Keratinocyte (primary cell): ENCODE measurements at regions not wholly inside any gene's neighbourhood (a gene's known extent, or its start where the extent isn't known, plus 50 kb on each side); places are given as distances from the start of the nearest gene placed in this dataset.

Experiments
- DNase-seq: peaks from one replicate; pipeline ENCODE4 v3.0.0-alpha.2; 2011; ENCODE audit warnings: low read depth, missing footprints, low spot score
- FAIRE-seq: peaks from 2 replicates; lab custom pipeline; 2011; peaks lifted over from hg19 to GRCh38; lab: Jason Lieb, UNC
- H2AFZ ChIP-seq: 2 replicates; pipeline ENCODE4 v1.6.0; 2012; ENCODE audit warnings: low read length, control low read depth, inconsistent platforms; ENCODE audit not compliant: control insufficient read depth
- H3K27ac ChIP-seq: 2 replicates; pipeline ENCODE4 v1.5.1; 2011; ENCODE audit warnings: low read length; ENCODE audit not compliant: control insufficient read depth, insufficient read depth
- H3K27me3 ChIP-seq: 3 replicates; pipeline ENCODE4 v1.6.0; 2011; ENCODE audit warnings: low read length; ENCODE audit not compliant: control insufficient read depth, insufficient read depth; ENCODE audit errors: extremely low read depth
- H3K36me3 ChIP-seq, 2 experiments: 2 replicates in 1 of 2; 3 replicates in 1 of 2; pipeline ENCODE4 v1.5.1; 2011; ENCODE audit warnings: low read length in 2 of 2, mild to moderate bottlenecking in 1 of 2; ENCODE audit not compliant: control insufficient read depth in 2 of 2, insufficient read depth in 2 of 2; ENCODE audit errors: extremely low read depth in 1 of 2
- H3K4me1 ChIP-seq: 3 replicates; pipeline ENCODE4 v1.5.1; 2011; ENCODE audit warnings: low read length; ENCODE audit not compliant: control insufficient read depth, insufficient read depth; ENCODE audit errors: extremely low read depth
- H3K4me2 ChIP-seq: 3 replicates; pipeline ENCODE4 v1.6.0; 2011; ENCODE audit warnings: low read depth, low read length; ENCODE audit not compliant: control insufficient read depth, insufficient read depth; ENCODE audit errors: extremely low read depth
- H3K4me3 ChIP-seq, 3 experiments: fragments of 200-600 bp in 1 of 3; sonication (generic) in 1 of 3; 2 replicates in 2 of 3; 3 replicates in 1 of 3; pipeline ENCODE4 v1.5.1; 2011 to 2016; ENCODE audit warnings: low read length in 3 of 3, mild to moderate bottlenecking in 3 of 3, control low read depth in 2 of 3, inconsistent platforms in 1 of 3, low read depth in 1 of 3, mixed read lengths in 1 of 3, mixed run types in 1 of 3, moderate library complexity in 1 of 3; ENCODE audit not compliant: control insufficient read depth in 2 of 3, insufficient read depth in 2 of 3; ENCODE audit errors: extremely low read depth in 1 of 3
- H3K79me2 ChIP-seq: 2 replicates; pipeline ENCODE4 v1.6.0; 2012; ENCODE audit warnings: low read length; ENCODE audit not compliant: control insufficient read depth, insufficient read depth
- H3K9ac ChIP-seq: 3 replicates; pipeline ENCODE4 v1.6.0; 2011; ENCODE audit warnings: low read length; ENCODE audit not compliant: control insufficient read depth, insufficient read depth; ENCODE audit errors: extremely low read depth
- H3K9me1 ChIP-seq: 3 replicates; pipeline ENCODE4 v1.6.0; 2011; ENCODE audit warnings: low read length; ENCODE audit not compliant: control insufficient read depth, insufficient read depth; ENCODE audit errors: extremely low read depth
- H3K9me3 ChIP-seq: 2 replicates; pipeline ENCODE4 v1.5.1; 2012; ENCODE audit warnings: low read depth, low read length; ENCODE audit not compliant: control insufficient read depth
- H4K20me1 ChIP-seq: 3 replicates; pipeline ENCODE4 v1.6.0; 2011; ENCODE audit warnings: low read length; ENCODE audit not compliant: control insufficient read depth, insufficient read depth; ENCODE audit errors: extremely low read depth
- EZH2 ChIP-seq: IDR thresholded peaks from one replicate; pipeline ENCODE4 v1.6.1; 2012; ENCODE audit warnings: inconsistent platforms, mild to moderate bottlenecking, low read length, moderate library complexity
- dilution Hi-C: fragments of 300-500 bp; cut with MboI; formaldehyde crosslinking; loops from one replicate; pipeline ENCODE4 v1.7.0; 2020; ENCODE audit warnings: low sequenced_read_pairs; ENCODE audit not compliant: extremely low pct_ligation_motif_present
- TF ChIP-seq, protein P1 (sequence below), 3 experiments: IDR thresholded peaks in 1 of 3; conservative IDR thresholded peaks in 1 of 3; optimal IDR thresholded peaks in 1 of 3; 2 replicates in 2 of 3; 3 replicates in 1 of 3; pipeline versions ENCODE3 to v1.5.1; 2011; ENCODE audit warnings: low read length in 3 of 3, mild to moderate bottlenecking in 3 of 3, moderate library complexity in 2 of 3, control low read depth in 1 of 3, inconsistent platforms in 1 of 3; ENCODE audit not compliant: insufficient read depth in 2 of 3; ENCODE audit errors: extremely low read depth in 1 of 3

DNA sequence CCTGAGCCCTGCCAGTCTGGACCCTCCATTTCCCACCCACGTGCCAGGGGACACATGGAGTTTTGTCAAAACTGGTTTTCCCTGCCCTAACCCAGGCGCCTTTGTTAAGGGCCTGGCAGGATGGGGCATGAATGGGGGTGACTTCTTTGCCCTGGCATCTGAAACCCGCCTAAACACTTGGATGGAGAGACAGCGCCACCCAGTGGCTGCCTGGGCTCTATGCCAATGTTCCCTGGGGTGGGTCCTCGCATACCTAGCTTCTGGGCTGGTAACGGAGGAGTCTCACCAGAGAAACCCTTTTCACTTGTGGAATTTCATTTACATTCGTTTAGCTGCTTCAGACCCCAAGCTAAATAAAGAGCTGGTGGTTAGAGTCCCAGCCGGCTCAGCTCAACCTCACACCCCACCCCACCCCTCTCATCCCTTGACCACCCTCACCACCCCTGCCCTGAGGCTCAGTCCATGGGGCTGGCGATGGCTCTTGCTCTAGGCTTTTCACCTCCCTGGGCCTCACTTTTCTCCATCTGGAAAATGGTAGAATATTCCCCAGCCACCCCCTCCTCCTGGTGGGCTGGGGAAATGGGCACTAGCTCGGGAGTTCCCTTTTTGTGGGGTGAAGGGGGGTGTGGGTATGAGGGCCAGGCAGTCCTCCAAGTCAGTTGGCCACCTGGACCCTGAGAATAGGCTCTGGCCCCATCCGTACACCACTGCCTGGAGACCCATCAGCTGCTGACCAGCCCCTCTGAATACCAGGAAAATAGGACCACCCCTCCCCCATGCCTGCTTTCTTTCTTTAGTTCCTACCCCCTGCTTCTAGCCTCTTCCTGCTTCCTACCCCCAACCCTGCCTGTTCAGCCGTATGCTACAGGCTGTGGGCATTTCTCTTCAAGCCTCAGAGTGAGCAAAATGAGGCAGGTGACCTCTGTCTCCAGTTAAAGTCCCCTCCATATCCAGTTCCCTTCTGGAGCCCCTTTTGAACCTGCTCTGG is 57.1 kb upstream of the PJA1 start:
- Histone ChIP-seq H3K9ac (no peak overlapping the region), H3K36me3 (no peaks in the 10 kb centered on the region), H2AFZ (no peak overlapping the region), H3K9me3 (no peaks in the 10 kb centered on the region), H4K20me1 (no peaks in the 10 kb centered on the region), H3K9me1 (no peaks in the 10 kb centered on the region), H3K4me3 (no peak overlapping the region), H3K4me1 (no peaks in the 10 kb centered on the region), H3K27ac (no peak overlapping the region), H3K79me2 (no peaks in the 10 kb centered on the region), H3K27me3 (peaks cover 3% of the 10 kb centered on the region), H3K4me2 (no peak overlapping the region)
- DNase-seq (no peak), FAIRE-seq (no peak)
- dilution Hi-C loops = no loop called here
- TF ChIP-seq, protein P1, sequence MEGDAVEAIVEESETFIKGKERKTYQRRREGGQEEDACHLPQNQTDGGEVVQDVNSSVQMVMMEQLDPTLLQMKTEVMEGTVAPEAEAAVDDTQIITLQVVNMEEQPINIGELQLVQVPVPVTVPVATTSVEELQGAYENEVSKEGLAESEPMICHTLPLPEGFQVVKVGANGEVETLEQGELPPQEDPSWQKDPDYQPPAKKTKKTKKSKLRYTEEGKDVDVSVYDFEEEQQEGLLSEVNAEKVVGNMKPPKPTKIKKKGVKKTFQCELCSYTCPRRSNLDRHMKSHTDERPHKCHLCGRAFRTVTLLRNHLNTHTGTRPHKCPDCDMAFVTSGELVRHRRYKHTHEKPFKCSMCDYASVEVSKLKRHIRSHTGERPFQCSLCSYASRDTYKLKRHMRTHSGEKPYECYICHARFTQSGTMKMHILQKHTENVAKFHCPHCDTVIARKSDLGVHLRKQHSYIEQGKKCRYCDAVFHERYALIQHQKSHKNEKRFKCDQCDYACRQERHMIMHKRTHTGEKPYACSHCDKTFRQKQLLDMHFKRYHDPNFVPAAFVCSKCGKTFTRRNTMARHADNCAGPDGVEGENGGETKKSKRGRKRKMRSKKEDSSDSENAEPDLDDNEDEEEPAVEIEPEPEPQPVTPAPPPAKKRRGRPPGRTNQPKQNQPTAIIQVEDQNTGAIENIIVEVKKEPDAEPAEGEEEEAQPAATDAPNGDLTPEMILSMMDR (optimal IDR thresholded peaks at IDR 0.05 in 1 of 3, IDR thresholded peaks at IDR 0.05 in 1 of 3, conservative IDR thresholded peaks at IDR 0.05 in 1 of 3; ENCODE audit: extremely low read depth in 1 of 3, insufficient read depth in 2 of 3, low read length in 3 of 3) = peak in 2 of 3 experiments; percentile 79 to 88
- TF ChIP-seq EZH2 = no peak

DNA sequence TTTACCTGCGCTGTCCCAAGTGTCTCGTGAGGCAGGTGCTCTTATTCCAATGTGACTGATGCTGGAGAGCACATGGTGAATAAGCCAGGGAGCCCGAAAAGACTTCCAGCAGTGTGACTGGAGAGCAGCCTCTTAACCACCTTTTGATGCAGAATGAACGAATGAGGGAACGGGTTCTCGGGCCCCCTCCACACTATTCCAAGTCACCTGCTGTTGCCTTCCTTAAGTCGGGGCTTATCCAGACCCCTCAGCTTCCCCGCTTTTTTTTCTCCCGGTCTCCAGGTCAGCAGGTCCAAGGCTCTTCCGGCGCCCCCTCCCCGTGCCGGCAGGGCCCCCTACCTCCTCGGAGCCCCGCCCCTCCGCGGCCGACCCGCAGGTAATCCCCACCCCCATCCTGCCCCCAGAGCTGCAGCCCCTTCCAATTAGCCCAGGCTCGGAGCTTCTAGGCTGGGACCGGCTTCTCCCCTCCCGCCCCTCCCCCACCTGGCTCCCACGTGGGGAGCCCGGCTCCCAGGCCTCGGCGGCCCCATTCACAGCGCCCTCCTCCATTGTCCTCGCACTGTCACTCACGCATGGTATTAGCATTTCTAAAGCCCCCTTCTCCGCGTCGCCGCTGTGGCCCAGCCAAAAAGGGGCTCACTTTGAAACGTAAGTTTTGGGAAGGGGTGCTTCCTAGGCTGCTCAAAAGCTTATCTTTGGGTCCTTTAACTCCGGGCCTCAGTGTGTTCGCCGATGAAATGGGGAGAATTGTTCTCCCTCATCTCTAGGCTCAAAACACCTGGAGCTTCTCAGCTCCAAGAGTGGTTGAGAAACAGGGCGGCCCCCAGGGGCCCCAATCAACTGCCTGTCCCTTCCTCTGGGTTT is 56.2 kb upstream of the PJA1 start:
- no peaks in the 10 kb centered on the region for H3K36me3 ChIP-seq
- no peak overlapping the region for H2AFZ ChIP-seq
- no peak overlapping the region for H3K4me3 ChIP-seq
- no peaks in the 10 kb centered on the region for H3K9me1 ChIP-seq
- H3K9me3 ChIP-seq = no peaks in the 10 kb centered on the region
- no peaks in the 10 kb centered on the region for H4K20me1 ChIP-seq
- dilution Hi-C loops = no loop called here
- no peaks in the 10 kb centered on the region for H3K4me1 ChIP-seq
- H3K27me3 ChIP-seq = peaks cover 3% of the 10 kb centered on the region
- H3K79me2 ChIP-seq = no peaks in the 10 kb centered on the region
- H3K4me2 ChIP-seq = no peak overlapping the region
- DNase-seq (no peak), FAIRE-seq (no peak)
- H3K27ac ChIP-seq = no peak overlapping the region
- TF ChIP-seq, protein P1 (optimal IDR thresholded peaks at IDR 0.05 in 1 of 3, IDR thresholded peaks at IDR 0.05 in 1 of 3, conservative IDR thresholded peaks at IDR 0.05 in 1 of 3; ENCODE audit: extremely low read depth in 1 of 3, insufficient read depth in 2 of 3, low read length in 3 of 3) = no peak
- TF ChIP-seq EZH2 = no peak
- no peak overlapping the region for H3K9ac ChIP-seq
